ENCODE measurements at regions not wholly inside any gene's neighbourhood (a gene's known extent, or its start where the extent isn't known, plus 50 kb on each side); places are given as distances from the start of the nearest gene placed in this dataset.
"Not testable (repeated sequence)": the region's sequence is repeated elsewhere in the genome, so short reads cannot be mapped to it uniquely, and the experiment has no call there.

GRCh38 chr15:75792236-75792635 lies 51.0 kb upstream of the UBE2Q2 start:
- in situ Hi-C loops (cut with MboI; ENCODE audit: low sequenced_read_pairs) = loop anchor here (5.0 kb wide), 1 partner anchor 105 kb away; no protein-coding TSS in a partner anchor

- in situ Hi-C loops (cut with MboI; ENCODE audit: low sequenced_read_pairs) = loop anchor here (5.0 kb wide), 1 partner anchor 104 kb away; no protein-coding TSS in a partner anchor
These were observed 51.9 kb upstream of the UBE2Q2 start for GRCh38 chr15:75791337-75791713.

- in situ Hi-C loops (cut with MboI; ENCODE audit: low sequenced_read_pairs) = loop anchor here (5.0 kb wide), 1 partner anchor 103 kb away; no protein-coding TSS in a partner anchor
These were observed 52.5 kb upstream of the UBE2Q2 start for GRCh38 chr15:75790631-75791336.

- in situ Hi-C loops (cut with MboI; ENCODE audit: low sequenced_read_pairs) = no loop called here
These were observed 56.7 kb upstream of the UBE2Q2 start for GRCh38 chr15:75786575-75786947.

- in situ Hi-C loops (cut with MboI; ENCODE audit: low sequenced_read_pairs) = no loop called here
These were observed 57.3 kb upstream of the UBE2Q2 start for GRCh38 chr15:75785771-75786574.

- in situ Hi-C loops (cut with MboI; ENCODE audit: low sequenced_read_pairs) = not testable (repeated sequence)
These were observed 58.5 kb upstream of the UBE2Q2 start for GRCh38 chr15:75784511-75785480.

- in situ Hi-C loops (cut with MboI; ENCODE audit: low sequenced_read_pairs) = not testable (repeated sequence)
These were observed 59.7 kb upstream of the UBE2Q2 start for GRCh38 chr15:75783566-75783965.

GRCh38 chr15:75782926-75783325 lies 60.3 kb upstream of the UBE2Q2 start:
- in situ Hi-C loops (cut with MboI; ENCODE audit: low sequenced_read_pairs) = no loop called here

GRCh38 chr15:75780995-75781394 lies 62.3 kb upstream of the UBE2Q2 start:
- in situ Hi-C loops (cut with MboI; ENCODE audit: low sequenced_read_pairs) = not testable (repeated sequence)

- in situ Hi-C loops (cut with MboI; ENCODE audit: low sequenced_read_pairs) = no loop called here
These were observed 63.7 kb upstream of the UBE2Q2 start for GRCh38 chr15:75779504-75779903.

- in situ Hi-C loops (cut with MboI; ENCODE audit: low sequenced_read_pairs) = not testable (repeated sequence)
These were observed 64.4 kb upstream of the CSPG4 start for GRCh38 chr15:75776871-75777610.

- in situ Hi-C loops (cut with MboI; ENCODE audit: low sequenced_read_pairs) = no loop called here
These were observed 63.4 kb upstream of the CSPG4 start for GRCh38 chr15:75776065-75776423.

GRCh38 chr15:75775296-75776064 lies 62.8 kb upstream of the CSPG4 start:
- in situ Hi-C loops (cut with MboI; ENCODE audit: low sequenced_read_pairs) = no loop called here

- in situ Hi-C loops (cut with MboI; ENCODE audit: low sequenced_read_pairs) = not testable (repeated sequence)
These were observed 61.3 kb upstream of the CSPG4 start for GRCh38 chr15:75773974-75774373.

GRCh38 chr15:75771054-75771453 lies 58.4 kb upstream of the CSPG4 start:
- in situ Hi-C loops (cut with MboI; ENCODE audit: low sequenced_read_pairs) = not testable (repeated sequence)

GRCh38 chr15:75770131-75770530 lies 57.5 kb upstream of the CSPG4 start:
- in situ Hi-C loops (cut with MboI; ENCODE audit: low sequenced_read_pairs) = no loop called here

- in situ Hi-C loops (cut with MboI; ENCODE audit: low sequenced_read_pairs) = not testable (repeated sequence)
These were observed 55.9 kb upstream of the CSPG4 start for GRCh38 chr15:75768526-75768925.

- in situ Hi-C loops (cut with MboI; ENCODE audit: low sequenced_read_pairs) = not testable (repeated sequence)
These were observed 53.1 kb upstream of the CSPG4 start for GRCh38 chr15:75765551-75766305.

Data from HL-60/S4 (cell line).